ENCODE measurements at regions not wholly inside any gene's neighbourhood (a gene's known extent, or its start where the extent isn't known, plus 50 kb on each side); places are given as distances from the start of the nearest gene placed in this dataset.

DNA sequence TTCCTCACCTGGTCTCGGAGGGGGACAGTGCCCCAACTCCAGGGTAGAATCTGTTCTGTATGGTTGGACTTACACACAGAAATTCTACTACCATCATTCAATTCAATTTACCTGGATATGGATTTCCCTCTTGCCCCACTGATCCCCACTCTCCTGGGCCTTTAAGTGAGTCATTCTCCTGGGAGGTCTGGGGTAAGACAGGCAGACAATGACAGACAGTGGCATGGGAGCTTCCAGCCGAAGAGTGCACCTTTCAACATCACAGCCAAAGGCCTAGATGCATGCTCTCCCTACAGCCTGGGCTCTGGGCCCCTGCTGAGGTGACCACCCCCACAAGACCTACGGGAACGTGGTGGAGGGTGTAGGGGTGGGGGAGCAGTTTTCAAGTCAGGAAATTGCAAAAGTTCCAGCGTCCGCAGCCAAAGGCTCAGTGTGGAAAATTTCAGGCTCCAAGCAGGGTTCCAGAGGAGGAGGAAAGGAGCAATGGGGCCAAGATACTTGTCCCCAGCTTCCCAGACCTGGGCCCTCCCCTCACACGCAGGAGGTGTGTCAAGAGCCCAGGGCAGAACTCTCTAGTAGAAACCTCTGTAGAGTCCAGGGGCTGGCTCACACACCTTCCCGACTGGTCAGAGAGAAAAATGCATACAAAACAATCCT is 296.4 kb downstream of the CYP26B1 start:
- TF ChIP-seq, protein P1, sequence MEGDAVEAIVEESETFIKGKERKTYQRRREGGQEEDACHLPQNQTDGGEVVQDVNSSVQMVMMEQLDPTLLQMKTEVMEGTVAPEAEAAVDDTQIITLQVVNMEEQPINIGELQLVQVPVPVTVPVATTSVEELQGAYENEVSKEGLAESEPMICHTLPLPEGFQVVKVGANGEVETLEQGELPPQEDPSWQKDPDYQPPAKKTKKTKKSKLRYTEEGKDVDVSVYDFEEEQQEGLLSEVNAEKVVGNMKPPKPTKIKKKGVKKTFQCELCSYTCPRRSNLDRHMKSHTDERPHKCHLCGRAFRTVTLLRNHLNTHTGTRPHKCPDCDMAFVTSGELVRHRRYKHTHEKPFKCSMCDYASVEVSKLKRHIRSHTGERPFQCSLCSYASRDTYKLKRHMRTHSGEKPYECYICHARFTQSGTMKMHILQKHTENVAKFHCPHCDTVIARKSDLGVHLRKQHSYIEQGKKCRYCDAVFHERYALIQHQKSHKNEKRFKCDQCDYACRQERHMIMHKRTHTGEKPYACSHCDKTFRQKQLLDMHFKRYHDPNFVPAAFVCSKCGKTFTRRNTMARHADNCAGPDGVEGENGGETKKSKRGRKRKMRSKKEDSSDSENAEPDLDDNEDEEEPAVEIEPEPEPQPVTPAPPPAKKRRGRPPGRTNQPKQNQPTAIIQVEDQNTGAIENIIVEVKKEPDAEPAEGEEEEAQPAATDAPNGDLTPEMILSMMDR (IDR thresholded peaks at IDR 0.05; ENCODE audit: low read depth, low read length) = no peak
- no peak for DNase-seq (ENCODE audit: extremely low read depth, low read depth)

GRCh38 chr2:71850306-71850801 is 297.3 kb downstream of the CYP26B1 start:
- no peak for DNase-seq (ENCODE audit: extremely low read depth, low read depth)
- TF ChIP-seq, protein P1 (IDR thresholded peaks at IDR 0.05; ENCODE audit: low read depth, low read length) = no peak

DNA sequence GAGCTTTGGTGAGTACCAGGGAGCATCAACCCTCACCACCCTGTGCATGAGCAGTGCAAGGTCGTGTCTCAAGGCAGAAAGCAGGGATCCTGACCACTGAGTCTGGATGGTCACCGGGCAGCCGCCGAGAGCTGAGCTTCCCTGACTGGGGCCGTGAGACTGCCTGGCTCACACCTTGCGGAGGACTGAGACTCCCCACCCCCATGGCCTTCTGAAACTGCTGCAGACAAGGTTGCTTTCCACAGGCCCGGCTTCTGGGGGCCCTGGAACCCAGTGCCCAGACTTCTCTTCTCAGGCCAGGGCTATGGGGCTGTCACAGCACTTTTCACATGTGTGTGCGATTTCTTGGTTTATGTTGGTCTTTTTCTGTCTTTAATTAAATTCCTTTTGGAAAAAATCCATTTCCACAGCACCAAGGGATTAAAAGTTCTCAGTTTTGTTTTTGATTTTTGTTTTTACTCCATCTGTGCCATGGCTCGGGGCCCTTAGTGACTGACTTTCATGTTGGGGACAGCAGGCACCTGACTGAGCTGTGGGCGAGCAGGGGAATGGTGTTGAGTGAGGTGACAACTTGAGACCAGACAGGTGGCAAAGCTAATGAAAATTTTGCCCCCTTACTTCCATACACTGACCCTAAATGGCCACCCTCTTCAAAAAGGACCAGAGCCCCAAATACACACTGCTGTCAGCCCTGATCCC is 297.9 kb downstream of the CYP26B1 start:
- DNase-seq (ENCODE audit: extremely low read depth, low read depth) = no peak
- TF ChIP-seq, protein P1 (IDR thresholded peaks at IDR 0.05; ENCODE audit: low read depth, low read length) = no peak

DNA sequence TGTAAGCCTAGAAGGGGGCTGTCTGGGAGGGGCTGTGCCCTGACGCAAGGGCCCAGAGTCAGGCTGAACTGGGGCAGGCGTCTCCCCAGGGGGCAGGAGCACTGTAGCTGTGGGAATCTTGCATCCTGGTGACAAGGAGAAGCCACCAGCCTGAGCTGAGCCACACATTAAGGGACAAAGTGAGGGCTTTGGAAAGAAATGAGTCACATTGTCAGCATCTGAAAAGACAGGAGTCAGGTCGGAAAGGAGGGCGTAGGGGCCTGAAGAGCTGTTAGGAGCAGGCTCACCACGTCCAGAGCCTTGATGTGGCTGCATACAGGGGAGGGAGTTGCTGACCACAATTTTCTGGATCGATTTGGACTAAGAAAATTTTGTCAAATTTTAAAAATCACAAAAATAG is 298.6 kb downstream of the CYP26B1 start:
- no peak for DNase-seq (ENCODE audit: extremely low read depth, low read depth)
- TF ChIP-seq, protein P1 (IDR thresholded peaks at IDR 0.05; ENCODE audit: low read depth, low read length) = no peak

GRCh38 chr2:71846669-71847291 is 300.9 kb downstream of the CYP26B1 start:
- TF ChIP-seq, protein P1 (IDR thresholded peaks at IDR 0.05; ENCODE audit: low read depth, low read length) = no peak

DNA sequence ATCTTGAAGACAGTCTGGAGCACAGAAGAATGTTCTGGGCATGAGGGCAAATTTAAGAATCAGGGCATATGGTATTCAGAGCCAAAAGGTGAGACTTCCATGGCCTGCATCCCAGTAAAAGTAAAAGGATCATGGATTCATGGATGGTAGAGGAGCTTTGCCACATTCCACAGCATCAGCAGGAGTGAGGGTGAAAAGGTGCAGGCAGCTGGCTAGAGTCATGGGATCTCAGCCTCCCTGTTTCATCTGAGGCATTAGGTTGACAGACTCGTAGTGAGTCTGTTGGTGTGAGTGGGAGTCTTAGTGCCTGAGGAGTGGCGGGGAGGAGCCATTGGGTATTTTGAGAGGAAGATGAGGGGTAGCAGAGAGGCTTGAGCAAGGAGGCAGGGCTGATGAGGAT is 301.6 kb downstream of the CYP26B1 start:
- TF ChIP-seq, protein P1 (IDR thresholded peaks at IDR 0.05; ENCODE audit: low read depth, low read length) = no peak
- DNase-seq (ENCODE audit: extremely low read depth, low read depth) = no peak

More at GRCh38 chr2:71846669-71847291, 300.9 kb downstream of the CYP26B1 start:
- peak; percentile 27 for DNase-seq (ENCODE audit: extremely low read depth, low read depth)

DNA sequence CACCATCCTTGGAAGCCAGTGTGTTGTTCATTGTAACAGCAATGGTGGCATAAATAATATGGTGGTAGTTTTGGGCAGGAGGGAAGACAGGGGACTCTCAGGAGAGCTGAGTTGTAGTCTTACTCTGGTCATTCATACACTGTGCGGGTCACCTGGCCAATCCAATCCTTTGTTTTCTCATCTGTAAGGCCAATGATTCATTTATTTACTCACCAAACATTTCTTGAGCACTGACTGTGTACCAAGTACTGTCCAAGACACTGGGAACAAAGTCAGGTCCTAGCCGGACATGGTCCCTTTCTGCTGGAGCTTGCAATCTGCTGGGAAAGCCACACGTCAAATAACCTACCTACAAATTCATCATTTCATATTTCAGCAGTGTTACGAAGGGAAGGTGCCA is 302.7 kb downstream of the CYP26B1 start:
- TF ChIP-seq, protein P1 (IDR thresholded peaks at IDR 0.05; ENCODE audit: low read depth, low read length) = no peak
- DNase-seq (ENCODE audit: extremely low read depth, low read depth) = no peak

Data from AG09319 (cell line).